ENCODE measurements at regions not wholly inside any gene's neighbourhood (a gene's known extent, or its start where the extent isn't known, plus 50 kb on each side); places are given as distances from the start of the nearest gene placed in this dataset.

DNA sequence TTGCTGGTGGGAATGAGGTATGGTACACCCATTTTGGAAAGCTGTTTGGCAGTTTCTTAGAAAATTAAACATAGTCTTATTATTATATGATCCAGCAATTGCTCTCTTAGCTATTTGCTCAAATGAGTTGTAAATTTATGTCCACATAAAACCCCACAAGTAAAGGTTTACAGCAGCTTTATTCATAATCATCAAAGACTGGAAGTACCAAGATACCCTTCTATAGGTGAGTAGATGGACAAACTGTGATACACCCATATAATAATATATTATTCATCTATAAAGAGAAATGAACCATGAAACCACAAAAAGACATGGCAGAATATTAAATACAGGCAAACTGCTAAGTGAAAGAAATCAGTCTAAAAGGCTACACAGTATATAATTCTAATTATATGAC lies 344.7 kb upstream of the CDIN1 start:
- Histone ChIP-seq H3K27ac (no peak overlapping the region), H3K36me3 (no peaks in the 10 kb centered on the region), H3K27me3 (ENCODE audit: insufficient read depth, low read depth, severe bottlenecking) (no peaks in the 10 kb centered on the region), H3K9me3 (ENCODE audit: severe bottlenecking) (no peaks in the 10 kb centered on the region), H3K4me3 (ENCODE audit: low read depth, low read length) (no peak overlapping the region)
- no peak for TF ChIP-seq CTCF (IDR thresholded peaks at IDR 0.05; ENCODE audit: low read depth, low read length)
- no peak for DNase-seq

DNA sequence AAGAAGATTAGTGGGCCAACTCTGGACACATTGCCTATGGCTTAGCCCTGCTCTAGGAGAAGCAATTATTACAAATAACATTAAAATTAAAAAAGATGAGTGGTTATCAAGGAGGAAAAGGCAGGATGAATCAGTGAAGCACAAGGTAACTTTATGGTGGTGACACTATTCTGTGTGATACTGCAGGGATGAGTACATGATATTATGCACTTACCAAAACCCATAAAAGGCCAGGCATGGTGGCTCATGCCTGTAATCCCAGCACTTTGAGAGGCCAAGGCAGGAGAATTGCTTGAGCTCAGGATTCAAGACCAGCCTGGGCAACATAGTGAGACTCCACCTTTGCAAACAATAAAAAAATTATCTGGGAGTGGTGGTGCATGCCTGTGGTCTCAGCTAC lies 344.3 kb upstream of the CDIN1 start:
- H3K27ac ChIP-seq = no peak overlapping the region
- no peaks in the 10 kb centered on the region for H3K36me3 ChIP-seq
- no peak overlapping the region for H3K4me3 ChIP-seq (ENCODE audit: low read depth, low read length)
- no peaks in the 10 kb centered on the region for H3K27me3 ChIP-seq (ENCODE audit: insufficient read depth, low read depth, severe bottlenecking)
- DNase-seq = no peak
- TF ChIP-seq CTCF (IDR thresholded peaks at IDR 0.05; ENCODE audit: low read depth, low read length) = no peak
- no peaks in the 10 kb centered on the region for H3K9me3 ChIP-seq (ENCODE audit: severe bottlenecking)

- no peak for DNase-seq
- Histone ChIP-seq H3K36me3 (no peaks in the 10 kb centered on the region), H3K27ac (no peak overlapping the region), H3K27me3 (ENCODE audit: insufficient read depth, low read depth, severe bottlenecking) (no peaks in the 10 kb centered on the region), H3K4me3 (ENCODE audit: low read depth, low read length) (no peak overlapping the region), H3K9me3 (ENCODE audit: severe bottlenecking) (no peaks in the 10 kb centered on the region)
- no peak for TF ChIP-seq CTCF (IDR thresholded peaks at IDR 0.05; ENCODE audit: low read depth, low read length)
Observed at GRCh38 chr15:36239509-36239908, 339.9 kb upstream of the CDIN1 start.

- H3K4me3 ChIP-seq (ENCODE audit: low read depth, low read length) = no peak overlapping the region
- no peak for TF ChIP-seq CTCF (IDR thresholded peaks at IDR 0.05; ENCODE audit: low read depth, low read length)
- no peak overlapping the region for H3K27ac ChIP-seq
- no peaks in the 10 kb centered on the region for H3K9me3 ChIP-seq (ENCODE audit: severe bottlenecking)
- no peak for DNase-seq
- no peaks in the 10 kb centered on the region for H3K27me3 ChIP-seq (ENCODE audit: insufficient read depth, low read depth, severe bottlenecking)
- H3K36me3 ChIP-seq = no peaks in the 10 kb centered on the region
Observed at GRCh38 chr15:36251450-36251849, 328.0 kb upstream of the CDIN1 start.

DNA sequence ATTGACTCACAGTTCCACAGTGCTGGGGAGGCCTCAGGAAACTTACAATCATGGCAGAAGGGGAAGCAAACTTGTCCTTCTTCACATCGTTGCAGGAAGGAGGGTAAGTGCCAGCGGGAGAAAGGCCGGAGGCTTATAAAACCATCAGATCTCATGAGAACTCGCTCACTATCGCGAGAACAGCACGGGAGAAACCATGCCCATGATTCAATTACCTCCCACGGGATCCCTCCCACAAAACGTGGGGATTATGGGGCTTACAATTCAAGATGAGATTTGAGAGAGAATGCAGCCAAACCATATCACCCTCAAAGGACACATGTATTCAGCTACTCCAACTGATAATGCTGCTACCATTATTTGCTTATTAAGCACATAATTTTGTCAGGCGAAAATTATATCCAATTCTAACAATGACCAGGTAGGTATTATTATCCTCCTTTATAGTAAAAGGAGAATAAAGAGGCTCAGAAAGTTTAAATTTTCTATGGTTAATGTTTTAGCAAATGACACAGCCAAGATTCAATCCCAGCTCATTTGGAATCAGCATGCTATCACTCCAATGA lies 327.2 kb upstream of the CDIN1 start:
- no peaks in the 10 kb centered on the region for H3K27me3 ChIP-seq (ENCODE audit: insufficient read depth, low read depth, severe bottlenecking)
- no peaks in the 10 kb centered on the region for H3K9me3 ChIP-seq (ENCODE audit: severe bottlenecking)
- no peak for DNase-seq
- H3K27ac ChIP-seq = no peak overlapping the region
- H3K4me3 ChIP-seq (ENCODE audit: low read depth, low read length) = no peak overlapping the region
- no peaks in the 10 kb centered on the region for H3K36me3 ChIP-seq
- TF ChIP-seq CTCF (IDR thresholded peaks at IDR 0.05; ENCODE audit: low read depth, low read length) = no peak

GRCh38 chr15:36254426-36254825 lies 325.0 kb upstream of the CDIN1 start:
- Histone ChIP-seq H3K27me3 (ENCODE audit: insufficient read depth, low read depth, severe bottlenecking) (no peaks in the 10 kb centered on the region), H3K36me3 (no peaks in the 10 kb centered on the region), H3K27ac (no peak overlapping the region), H3K9me3 (ENCODE audit: severe bottlenecking) (no peaks in the 10 kb centered on the region), H3K4me3 (ENCODE audit: low read depth, low read length) (no peak overlapping the region)
- no peak for TF ChIP-seq CTCF (IDR thresholded peaks at IDR 0.05; ENCODE audit: low read depth, low read length)
- DNase-seq = no peak
